C4-2B (cell line): ENCODE measurements at regions not wholly inside any gene's neighbourhood (a gene's known extent, or its start where the extent isn't known, plus 50 kb on each side); places are given as distances from the start of the nearest gene placed in this dataset.

Experiments
- H3K27ac ChIP-seq: fragments of 450-650 bp; 2 replicates; pipeline ENCODE4 v1.5.1; 2017
- ZFX ChIP-seq: fragments of 450-650 bp; IDR thresholded peaks from 2 replicates; pipeline ENCODE4 v1.6.1; 2017
- TF ChIP-seq, protein P1 (sequence below): fragments of 450-650 bp; conservative IDR thresholded peaks from 2 replicates; pipeline ENCODE4 v1.5.1; 2017; ENCODE audit warnings: mild to moderate bottlenecking

DNA sequence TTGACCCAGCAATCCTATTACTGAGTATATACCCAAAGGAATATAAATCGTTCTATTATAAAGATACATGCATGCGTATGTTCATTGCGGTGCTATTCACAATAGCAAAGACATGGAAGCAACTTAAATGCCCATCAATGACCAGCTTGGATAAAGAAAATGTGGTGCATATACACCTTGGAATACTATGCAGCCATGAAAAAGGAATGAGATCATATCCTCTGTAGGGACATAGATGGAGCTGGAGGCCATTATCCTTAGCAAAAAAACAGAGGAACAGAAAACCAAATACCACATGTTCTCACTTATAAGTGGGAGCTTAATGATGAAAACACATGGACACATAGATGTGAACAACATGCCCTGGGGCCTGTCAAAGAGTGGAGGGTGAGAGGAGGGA, 124.1 kb upstream of the AFF2 start:
- no peak overlapping the region for H3K27ac ChIP-seq
- TF ChIP-seq, protein P1, sequence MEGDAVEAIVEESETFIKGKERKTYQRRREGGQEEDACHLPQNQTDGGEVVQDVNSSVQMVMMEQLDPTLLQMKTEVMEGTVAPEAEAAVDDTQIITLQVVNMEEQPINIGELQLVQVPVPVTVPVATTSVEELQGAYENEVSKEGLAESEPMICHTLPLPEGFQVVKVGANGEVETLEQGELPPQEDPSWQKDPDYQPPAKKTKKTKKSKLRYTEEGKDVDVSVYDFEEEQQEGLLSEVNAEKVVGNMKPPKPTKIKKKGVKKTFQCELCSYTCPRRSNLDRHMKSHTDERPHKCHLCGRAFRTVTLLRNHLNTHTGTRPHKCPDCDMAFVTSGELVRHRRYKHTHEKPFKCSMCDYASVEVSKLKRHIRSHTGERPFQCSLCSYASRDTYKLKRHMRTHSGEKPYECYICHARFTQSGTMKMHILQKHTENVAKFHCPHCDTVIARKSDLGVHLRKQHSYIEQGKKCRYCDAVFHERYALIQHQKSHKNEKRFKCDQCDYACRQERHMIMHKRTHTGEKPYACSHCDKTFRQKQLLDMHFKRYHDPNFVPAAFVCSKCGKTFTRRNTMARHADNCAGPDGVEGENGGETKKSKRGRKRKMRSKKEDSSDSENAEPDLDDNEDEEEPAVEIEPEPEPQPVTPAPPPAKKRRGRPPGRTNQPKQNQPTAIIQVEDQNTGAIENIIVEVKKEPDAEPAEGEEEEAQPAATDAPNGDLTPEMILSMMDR = no peak
- TF ChIP-seq ZFX = no peak

DNA sequence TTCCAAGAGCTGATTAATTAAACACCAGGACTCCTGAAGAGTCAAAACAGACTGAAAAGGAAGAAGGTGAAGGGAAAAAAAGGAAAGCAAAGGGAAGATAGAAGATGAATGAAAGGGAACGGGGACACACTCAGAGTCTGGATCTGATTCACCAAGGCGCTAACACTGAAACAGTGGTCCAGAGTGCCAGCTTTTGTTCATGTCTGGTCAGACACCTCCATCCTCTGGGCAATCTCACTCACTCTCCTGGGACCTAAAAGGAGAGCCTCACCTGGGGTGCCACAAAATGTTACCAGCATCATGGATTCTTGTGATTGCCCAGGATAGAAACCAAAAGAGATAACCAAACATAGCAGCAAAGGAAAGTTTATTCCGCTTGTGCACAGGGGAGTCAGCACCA, 120.3 kb upstream of the AFF2 start:
- no peak overlapping the region for H3K27ac ChIP-seq
- TF ChIP-seq, protein P1 = no peak
- no peak for TF ChIP-seq ZFX

DNA sequence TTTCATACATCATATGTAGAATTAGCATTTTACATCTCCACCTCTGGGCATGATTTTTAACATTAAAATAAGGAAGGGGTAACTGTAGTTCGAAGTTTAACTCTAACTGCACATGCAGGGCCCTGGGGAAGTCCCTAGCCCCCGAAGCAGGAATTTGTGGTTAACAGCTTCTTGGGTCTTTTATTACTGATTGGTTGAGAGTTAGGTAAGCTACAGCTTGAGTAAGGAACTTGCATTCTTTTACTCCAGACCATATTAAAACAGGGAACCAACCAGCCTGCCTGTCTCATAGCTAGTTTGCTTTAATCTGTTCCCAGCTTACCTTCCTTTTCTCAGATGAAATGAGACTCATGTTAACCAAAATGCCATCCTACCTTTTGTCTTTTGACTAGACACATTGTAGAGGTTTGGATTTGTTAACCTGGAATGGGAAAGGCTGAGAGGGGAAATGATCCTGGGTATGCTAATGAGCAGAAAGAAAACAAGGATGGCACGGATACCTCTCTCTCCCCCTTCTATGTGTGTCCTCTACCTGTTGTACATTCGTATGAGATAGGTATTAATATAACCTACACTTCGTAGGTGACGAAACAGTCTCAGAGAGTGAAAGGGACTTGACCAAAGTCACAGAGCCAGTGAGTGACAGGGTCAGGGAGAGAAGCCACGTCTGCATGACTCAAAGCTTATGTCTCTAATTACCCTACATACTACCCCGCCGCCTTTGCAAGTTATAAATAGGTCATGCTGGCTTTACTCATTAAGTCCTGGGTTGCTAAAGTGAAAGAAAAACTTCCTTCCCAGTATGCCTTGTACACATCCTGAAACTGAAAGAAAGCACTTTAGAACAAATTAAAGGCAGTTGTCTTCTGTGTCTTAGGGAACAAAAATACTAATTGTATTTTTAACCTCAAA, 119.5 kb upstream of the AFF2 start:
- no peak for TF ChIP-seq ZFX
- no peak overlapping the region for H3K27ac ChIP-seq

DNA sequence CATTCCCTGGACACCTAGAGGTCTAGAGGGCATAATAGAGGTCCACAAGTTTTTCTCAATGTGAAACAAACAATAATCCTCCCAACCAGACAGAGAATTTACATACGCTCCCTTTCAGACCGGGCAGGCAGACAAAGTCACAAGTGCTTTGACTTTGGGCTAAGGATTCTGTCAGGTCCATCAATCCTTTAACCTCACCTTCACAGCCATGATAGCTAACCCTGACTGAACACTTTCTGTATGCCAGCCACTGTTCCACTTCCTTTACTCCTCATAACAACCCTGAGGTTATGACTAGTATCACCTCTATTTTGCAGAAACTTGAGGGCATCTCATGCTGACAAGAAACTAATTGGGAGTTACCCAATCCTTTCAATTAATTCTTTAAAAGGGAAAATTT, 118.8 kb upstream of the AFF2 start:
- no peak overlapping the region for H3K27ac ChIP-seq
- no peak for TF ChIP-seq ZFX
- TF ChIP-seq, protein P1 = no peak

DNA sequence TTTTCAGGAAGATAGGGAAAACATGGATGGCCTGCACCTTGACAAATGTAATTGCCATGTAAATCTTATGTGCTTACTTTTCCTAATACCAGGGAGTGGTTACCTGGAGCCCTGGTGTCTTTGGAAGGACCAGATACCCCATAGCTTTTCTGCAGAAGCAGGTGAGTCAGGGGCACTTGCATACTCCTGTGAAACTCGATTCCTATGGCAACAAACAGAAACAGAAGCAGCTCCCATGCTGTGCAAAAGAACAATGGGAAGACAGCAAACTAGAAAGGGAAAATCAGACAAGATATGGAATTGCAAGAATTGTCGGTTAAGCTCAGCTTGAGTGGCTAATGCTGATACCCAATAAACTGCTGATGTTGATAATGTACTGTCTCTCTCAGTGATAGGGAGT, 117.4 kb upstream of the AFF2 start:
- no peak overlapping the region for H3K27ac ChIP-seq
- no peak for TF ChIP-seq ZFX
- TF ChIP-seq, protein P1 = no peak

DNA sequence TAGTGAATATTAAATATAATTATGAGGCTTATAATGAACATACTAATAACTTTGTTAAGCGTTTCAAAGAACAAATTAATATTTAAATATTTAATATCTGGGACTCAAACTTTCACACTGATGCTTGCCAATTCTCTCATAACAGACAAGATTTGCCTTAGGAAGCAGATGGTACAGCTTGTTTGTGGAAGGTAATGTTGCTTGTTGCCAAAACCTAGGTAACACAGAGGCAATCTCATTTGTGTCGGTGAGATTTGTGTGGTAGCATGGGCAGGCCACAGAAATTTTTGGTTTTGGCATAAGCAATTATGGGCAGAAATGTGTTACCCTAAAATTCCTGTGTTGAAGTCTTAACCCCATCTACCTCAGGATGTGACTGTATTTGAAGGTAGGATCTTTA, 114.9 kb upstream of the AFF2 start:
- TF ChIP-seq, protein P1 = no peak
- TF ChIP-seq ZFX = no peak
- no peak overlapping the region for H3K27ac ChIP-seq

DNA sequence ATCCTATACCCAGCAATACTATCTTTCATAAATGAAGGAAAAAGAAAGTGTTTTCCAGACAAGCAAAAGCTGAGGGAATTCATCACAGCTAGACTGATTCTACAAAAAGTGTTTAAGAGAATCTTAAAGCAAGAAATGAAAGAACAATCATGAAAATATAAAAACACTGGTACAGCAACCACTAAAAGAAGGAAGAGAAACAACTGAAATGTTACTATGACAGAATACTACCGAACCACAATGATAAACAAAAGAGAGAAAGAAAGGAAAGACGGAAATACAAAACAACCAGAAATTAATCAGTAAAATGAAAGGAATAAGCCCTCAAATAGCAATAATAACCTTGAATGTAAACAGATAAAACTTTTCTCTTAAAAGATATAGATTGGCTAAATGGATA, 110.8 kb upstream of the AFF2 start:
- no peak overlapping the region for H3K27ac ChIP-seq
- TF ChIP-seq, protein P1 = no peak
- no peak for TF ChIP-seq ZFX

DNA sequence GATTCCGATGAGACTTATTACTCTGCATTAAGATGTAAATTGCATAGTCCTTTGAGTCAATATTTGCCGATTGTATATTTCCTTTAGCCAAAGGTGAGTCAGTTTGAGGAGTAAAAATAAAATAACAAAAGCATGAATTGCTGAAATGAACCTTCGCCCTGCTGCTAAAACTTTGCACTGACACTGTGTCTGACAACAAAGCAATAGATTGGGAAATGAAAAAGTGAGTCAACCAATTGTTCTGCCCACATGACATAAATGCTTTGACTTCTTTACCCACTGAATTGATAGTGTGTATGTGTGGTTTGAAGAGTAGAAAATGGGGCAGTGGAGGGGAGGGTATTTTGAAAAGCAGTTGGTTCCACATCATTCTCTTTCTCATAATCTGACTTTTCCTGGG, 88.4 kb upstream of the AFF2 start:
- no peak overlapping the region for H3K27ac ChIP-seq

More for the DNA sequence above, 88.4 kb upstream of the AFF2 start:
- TF ChIP-seq, protein P1 = no peak
- TF ChIP-seq ZFX = no peak
